ENCODE measurements at regions not wholly inside any gene's neighbourhood (a gene's known extent, or its start where the extent isn't known, plus 50 kb on each side); places are given as distances from the start of the nearest gene placed in this dataset.

DNA sequence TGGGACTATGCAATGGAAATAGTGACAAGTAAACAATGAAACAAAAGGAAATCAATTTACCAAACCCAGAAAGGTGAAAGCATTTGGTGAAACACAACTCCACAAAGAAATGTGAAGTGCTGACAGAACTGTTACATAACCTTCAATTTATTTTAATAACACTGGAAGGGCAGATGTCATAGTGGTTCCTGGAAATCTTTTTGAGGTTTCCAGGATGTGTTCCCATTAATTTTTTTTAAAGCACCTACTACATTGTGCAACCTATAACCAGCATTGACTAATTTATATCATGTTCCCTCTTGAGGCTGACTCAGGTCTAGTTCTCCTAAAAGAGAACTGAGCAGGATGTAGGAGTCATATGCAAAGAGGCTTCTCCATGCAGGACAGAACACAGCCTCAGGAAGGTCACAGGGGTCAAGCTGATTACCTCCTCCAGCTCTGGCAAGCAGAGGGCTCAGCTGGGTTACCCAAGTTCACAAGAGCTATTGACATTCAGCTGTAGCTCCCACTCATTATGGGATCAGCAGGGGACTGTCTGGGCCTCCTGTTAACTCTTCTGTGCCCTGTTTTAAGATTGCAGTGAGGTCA lies 157.1 kb upstream of the NRIP1 start:
- TF ChIP-seq YY1 (IDR thresholded peaks at IDR 0.05; ENCODE audit: low read depth, low read length), result no peak
- TF ChIP-seq ZNF274 (IDR thresholded peaks at IDR 0.05; ENCODE audit: insufficient read depth, insufficient read length), result no peak
- TF ChIP-seq RELA (IDR thresholded peaks at IDR 0.05; ENCODE audit: borderline replicate concordance, partially characterized antibody), result no peak
- TF ChIP-seq SUZ12 (IDR thresholded peaks at IDR 0.05; ENCODE audit: unreplicated experiment), result no peak
- no peak for TF ChIP-seq NRF1 (conservative IDR thresholded peaks at IDR 0.05; ENCODE audit: low read depth, low read length)
- TF ChIP-seq JUND (IDR thresholded peaks at IDR 0.05; ENCODE audit: low read depth, low read length), result no peak
- TF ChIP-seq POLR2AphosphoS5 (IDR thresholded peaks at IDR 0.05; ENCODE audit: low read length), result no peak
- TF ChIP-seq GABPA (IDR thresholded peaks at IDR 0.05; ENCODE audit: low read depth), result no peak
- no peak for TF ChIP-seq TAF1 (IDR thresholded peaks at IDR 0.05; ENCODE audit: borderline replicate concordance, low read depth, low read length)
- TF ChIP-seq SMC3 (IDR thresholded peaks at IDR 0.05; ENCODE audit: borderline replicate concordance, low read length), result no peak
